HG03354 (cell line): ENCODE measurements at regions not wholly inside any gene's neighbourhood (a gene's known extent, or its start where the extent isn't known, plus 50 kb on each side); places are given as distances from the start of the nearest gene placed in this dataset.

Experiments used
- ATAC-seq: cut with Tn5 transposase; IDR thresholded peaks from one replicate; pipeline ENCODE4 v1.9.1; 2021; ENCODE audit warnings: mild to moderate bottlenecking; ENCODE audit not compliant: unreplicated experiment, poor library complexity, severe bottlenecking

DNA sequence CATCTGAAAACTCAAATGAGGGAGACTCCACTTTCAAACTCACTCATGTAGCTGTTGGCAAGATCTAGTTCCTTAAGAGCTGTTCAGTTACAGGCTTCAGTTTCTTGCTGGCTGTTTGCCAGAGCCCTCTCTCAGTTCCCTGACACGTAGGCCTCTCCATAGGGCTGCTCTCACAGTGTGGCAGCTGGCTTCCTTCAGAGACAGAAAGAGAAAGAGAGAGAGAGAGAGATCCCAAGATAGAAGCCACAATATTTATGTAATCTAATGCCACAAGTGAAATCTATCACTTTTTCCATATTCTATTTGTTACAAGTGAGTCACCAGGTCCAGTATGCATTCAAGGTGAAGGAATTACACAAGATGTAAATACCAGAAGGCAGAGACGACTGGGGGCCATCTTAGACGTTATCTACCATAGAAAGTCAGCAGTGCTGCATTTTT is 168.8 kb downstream of the RCN1 start:
- ATAC-seq: peak; percentile 85

DNA sequence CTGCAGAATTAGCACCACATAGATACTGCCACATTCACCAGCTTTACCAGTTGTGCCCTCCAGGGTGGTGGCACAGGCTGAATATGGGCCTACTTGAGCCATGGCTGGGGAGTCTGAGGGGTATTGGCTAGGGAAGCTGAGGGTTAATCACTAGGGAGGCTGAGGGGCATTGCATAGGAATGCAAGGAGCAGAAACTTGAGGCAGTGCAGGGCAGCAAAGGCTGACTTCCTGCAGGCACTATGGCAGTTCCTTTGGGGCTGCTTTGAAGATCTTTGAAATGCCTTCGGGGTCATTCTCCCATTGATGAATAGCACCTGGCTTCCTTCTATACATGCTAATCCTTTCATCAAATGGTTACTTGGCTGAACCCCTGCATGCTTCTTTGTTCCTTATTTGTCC is 171.5 kb downstream of the RCN1 start:
- ATAC-seq: no peak

DNA sequence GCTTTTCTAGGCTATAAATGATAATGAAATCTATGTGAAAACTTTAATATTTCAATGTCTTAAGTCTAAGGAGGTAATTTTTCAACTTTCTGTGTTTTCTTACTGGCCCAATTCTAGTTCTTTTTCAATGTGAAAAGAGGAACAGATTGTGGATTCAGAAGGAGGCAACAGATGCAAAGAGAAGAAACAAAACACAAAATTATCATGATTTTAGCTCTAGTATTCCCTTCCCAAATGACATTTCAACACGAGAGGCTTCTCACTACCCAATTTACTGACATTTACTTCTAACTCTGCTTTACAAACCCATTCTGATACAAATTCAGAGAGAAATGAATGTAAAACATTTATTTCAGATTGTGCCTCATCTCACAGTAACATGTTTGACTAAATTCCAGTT is 169.4 kb downstream of the WT1 start:
- no peak for ATAC-seq

DNA sequence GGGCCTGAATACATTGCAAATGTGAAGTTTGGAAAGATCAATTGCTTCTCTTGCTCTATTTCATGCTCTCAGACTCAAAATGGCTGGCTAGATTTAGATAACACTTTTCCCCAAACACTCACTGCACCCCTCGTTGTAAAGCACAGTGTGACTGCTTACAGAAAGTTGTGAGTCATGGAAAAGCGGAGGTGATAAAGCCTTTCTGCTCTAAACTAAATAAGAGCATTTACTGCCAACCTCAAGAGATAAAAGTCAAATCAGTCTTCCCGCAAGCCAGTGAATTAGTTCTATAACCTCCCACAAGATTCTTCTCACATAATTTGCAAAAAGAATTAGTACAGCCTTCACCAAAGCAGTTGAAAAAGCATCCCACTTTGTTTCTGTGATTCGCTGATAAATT is 168.7 kb downstream of the WT1 start:
- no peak for ATAC-seq

DNA sequence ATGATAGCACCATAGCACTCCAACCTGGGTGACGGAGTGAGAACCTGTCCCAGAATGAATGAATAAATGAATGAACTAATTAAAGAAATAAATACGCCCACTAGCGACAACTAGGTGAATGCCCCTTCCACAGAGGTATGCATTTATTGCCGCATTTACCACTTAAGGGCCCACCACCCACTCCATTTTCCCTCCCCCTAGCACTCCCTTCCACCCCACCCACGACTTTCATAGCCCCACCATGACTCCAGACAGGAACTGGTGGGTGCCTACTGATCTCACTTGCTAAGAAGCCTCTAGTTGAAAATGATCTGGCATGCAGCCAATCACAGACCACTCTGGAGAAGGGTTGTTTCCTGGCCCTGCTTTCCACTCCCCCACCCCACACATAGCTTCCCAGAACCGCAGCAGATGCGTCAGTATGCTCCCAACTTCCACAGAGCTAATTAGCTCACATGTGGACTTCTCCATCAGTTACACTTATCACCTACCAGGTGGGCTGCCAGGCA is 167.6 kb downstream of the WT1 start:
- ATAC-seq: no peak

DNA sequence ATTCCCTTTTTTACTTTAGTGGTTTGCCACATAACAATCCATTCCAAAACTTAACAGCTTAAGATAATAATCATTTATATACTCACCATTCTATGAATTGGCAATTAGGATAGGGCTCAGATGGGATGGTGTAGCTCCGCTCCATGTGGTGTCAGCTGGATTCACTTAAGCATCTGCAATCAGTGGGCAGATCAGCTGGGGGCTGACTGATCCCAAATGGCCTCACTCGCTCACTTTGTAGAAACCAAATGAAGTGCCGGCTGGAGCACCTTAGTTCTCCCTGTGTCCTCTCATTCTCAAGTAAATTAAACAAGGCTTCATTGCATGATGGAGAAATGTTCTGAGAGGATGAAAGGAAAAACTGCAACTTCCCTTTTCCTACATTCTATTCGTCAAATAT is 161.4 kb downstream of the WT1 start:
- no peak for ATAC-seq

DNA sequence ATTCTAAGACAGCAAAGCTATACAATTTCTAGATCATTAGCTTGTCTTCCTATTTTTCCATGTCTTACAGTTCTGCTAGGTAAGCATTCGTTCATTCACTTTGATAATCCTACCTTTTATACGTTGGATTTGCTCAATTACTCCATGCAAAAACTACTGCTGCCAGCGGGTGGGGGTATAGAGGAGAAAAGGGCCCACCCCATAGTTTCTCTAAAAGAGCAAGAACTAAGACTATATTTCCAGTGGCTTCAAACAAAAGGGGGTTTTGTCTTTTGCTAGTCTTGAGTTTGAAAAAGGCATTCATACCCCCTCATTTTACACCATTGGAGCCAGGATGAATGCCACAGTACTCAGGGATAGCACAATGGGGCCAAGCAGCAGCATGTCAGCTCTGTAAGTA is 155.7 kb downstream of the WT1 start:
- ATAC-seq: no peak

DNA sequence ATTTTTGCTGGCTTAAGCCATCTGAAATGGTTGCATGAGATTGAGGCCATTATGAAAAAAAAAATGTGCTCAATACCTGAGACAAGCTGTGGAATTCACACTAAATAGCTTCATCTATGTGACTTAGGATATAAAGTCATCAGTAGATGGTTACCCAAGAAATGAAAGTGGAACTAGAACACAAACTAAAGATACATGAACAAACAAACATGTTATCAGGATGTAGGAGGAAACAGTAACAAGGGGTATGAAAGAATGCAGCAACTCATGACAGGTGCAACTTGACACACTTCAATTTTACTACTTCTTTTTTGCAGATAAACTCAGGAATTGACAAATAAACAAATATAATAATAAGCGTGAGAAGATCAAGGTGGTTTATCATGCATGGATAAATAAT is 155.0 kb downstream of the WT1 start:
- no peak for ATAC-seq

DNA sequence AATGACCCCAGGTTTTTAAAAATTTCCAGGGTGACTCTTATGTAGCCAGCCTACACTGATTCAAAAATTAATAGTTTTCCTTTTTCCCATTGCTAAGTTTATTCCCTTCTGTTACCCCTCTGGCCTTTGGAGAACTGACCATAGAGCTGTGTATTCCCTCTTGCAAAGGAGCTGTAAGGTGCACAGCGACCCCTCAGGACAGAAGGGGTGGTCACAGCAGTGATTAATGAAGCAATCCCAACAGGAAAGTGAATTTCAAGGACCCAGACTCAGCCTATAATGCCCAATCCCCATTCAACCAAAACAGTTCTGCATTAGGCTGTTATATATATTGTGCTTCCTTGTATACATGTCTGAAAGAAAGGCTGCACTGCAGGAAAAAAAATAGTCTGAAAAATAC is 147.1 kb downstream of the WT1 start:
- no peak for ATAC-seq

DNA sequence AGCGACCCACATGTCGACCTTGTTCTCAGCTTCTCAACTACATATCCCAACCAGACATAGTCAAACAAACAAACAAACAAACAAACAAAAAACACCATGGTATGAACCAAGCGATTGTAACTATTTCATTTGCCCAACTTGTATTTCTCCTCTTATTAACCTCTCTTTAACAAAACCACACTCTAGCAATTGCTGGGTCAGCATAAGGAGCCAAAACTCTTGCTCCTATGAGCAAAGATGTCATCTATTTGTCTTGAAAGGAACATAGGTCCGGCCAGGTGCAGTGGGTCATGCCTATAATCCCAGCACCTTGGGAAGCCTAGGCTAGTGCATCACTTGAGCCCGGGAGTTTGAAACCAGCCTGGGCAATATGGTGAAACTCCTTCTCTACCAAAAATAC is 145.6 kb downstream of the WT1 start:
- no peak for ATAC-seq

DNA sequence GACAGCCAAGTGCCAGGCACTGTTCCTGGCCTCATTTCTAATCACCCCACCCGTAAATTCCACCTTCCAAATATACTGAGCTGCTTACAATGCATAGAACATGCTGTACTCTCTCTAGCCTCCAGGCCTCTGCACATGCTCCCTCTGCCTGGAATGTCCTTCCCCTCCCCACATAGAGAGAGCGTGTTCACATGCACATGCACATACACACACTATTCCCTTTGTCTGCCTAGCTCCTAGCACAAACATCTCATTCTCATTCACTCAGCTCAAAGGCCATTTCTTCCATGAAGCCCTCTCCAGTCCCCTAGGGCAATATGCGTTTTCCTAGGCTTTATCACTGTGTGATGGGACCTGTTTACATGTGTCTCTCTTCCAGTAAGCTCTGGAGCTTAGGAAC is 144.6 kb downstream of the WT1 start:
- no peak for ATAC-seq

DNA sequence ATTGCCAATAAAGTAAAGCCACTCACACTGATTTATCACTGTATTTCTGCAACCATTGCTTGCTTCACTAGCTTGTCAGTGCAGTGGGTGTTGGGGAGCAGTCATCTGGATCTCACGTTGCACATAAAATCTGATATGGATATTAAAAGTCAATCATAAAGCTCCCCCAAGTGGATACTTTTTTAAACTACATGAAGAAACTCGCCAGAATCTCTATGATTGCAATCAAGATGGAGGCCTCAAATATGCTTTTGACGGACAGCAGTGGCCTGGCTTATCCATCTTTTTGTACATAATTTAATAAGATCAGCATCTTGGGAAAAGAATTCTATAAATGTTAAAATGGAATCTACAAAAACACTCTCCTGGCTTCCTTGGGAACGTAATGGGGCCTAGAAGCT is 137.7 kb downstream of the WT1 start:
- ATAC-seq: no peak

DNA sequence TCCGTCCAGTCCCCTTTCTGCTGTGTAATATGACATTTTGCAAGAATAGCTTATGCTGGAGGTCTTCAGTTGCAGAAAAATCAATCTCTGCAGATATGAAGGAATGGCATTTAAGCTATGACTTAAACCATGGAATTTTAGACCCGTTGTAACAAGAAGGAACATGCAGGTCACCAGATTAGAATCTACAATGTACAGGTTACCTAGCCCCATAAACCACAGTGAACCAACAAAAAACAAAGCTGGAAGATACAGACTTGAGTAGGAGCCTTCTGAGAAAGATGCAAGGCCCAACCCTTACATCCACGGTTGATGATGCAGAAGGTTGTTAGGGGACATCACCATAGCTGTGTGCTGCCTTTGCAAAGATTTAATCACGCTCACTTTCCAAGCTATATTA is 132.5 kb downstream of the WT1 start:
- no peak for ATAC-seq

DNA sequence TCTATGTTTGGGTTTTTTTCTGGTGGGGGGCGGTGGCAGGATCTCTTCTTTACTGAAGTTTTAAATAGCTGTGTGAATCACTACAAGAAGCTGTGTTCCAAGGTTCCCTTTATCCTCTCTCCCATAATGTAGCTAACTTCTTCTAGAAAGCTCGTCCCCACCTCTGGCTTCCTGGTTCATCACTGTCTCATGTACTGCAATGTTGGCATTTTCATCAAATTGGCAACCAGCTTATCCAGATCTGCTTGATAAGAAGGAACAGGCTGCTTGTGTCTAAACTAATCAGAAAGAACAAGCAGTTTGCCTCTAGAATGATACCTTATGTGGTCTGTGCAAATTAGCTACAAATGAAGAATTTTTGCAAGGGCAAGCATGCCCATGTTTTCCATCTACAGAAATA is 130.8 kb downstream of the WT1 start:
- no peak for ATAC-seq

DNA sequence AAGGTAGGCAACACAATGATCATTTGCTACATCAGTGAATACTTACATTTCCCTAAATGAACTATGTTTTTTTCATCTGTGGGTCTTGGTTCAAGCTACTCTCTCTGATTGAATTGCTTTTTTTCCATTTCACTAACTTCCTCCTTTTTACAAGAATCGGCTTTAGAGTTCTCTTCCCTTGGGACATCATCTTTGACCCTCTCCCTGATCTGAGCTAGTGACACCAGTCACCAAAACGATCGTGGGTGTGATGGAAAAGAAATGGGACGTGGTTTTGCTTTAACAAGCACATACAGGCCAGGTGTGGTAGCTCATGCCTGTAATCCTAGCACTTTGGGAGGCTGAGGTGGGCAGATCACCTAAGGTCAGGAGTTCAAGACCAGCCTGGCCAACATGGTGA is 129.9 kb downstream of the WT1 start:
- no peak for ATAC-seq

DNA sequence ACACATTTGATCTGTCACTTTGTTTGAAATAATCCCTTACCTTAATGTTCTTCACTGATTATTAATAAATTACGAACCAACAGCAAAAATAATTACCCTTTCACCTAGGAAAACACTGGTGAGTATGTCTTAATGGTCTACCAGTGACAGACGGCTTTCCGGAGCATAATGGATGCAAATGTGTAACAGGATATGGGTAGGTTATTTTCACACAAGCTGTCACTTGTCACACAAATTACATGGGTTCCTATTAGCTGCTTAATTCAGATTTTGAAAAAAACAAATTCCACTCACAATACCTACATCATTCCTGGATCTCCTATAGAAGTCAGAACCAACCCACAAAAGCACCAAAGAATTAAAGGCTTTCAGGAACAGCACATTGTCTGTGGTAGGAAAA is 127.9 kb downstream of the WT1 start:
- ATAC-seq: no peak

DNA sequence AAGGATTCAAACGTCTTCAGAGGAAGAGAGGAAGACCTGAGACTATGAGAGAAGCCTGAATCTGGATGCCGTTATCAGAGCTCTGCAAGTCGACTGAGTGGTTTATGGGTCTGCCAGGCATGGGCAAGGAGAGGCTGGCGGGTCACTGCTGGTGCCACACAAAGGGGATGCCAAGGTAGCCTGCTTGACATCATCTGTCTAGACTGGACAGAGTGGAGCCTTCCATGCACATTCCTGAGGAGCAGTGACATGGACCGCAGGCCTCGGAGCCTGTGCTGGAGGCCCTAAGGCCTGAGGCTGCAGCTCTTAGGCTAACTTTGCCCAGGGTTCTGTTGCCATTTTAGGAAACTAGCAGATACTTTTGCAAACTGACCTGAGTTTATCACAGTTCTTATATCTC is 127.4 kb downstream of the WT1 start:
- ATAC-seq: no peak

DNA sequence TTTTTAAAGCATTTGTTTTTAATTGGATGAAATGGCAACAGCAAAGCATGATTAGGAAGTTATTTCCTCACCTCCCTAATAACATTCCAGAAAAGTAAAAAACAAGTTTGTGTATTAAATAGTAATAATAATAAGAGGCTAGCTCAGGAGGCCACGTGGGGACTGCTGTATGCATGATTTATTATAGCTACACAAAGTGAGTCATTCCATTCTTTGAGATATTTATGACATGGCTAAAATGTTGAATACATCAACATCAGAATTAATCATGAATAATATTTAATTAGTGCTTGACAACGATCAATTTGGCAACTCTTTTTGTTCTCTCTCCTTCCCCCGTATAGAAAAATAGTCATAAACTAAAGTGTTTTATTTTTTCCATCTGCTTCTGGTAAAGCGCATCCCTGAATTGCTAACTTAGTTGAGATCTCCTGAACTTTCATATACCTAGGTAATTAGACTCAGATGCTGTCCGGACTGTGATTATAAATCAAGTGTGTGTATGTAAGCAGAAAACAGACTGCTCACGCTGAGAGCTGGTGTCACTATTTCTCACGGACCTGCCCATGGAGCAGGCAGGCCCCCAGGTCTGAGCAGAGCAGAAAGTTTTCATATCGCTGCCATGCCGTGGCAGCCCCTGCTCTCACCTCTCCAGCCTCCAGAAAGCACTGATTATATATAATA is 125.7 kb downstream of the WT1 start:
- ATAC-seq: no peak

DNA sequence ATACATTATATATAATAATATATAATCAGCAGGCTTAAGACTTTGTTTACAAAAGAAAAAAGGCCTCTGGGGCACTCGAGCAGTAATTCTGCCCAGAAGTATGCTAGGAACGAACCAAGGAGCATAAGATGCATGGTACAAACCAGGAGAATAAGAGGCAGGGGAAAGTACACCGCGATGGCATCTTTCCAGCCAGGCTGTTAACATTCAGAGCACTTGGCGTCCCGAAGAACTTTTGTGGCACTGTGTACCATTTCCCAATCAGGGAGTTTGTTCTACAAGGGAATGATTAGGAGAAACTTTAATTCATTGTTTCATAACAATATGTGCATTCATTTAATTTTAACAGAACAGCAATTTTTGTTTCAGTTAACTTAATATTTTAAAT is 125.1 kb downstream of the WT1 start:
- no peak for ATAC-seq

DNA sequence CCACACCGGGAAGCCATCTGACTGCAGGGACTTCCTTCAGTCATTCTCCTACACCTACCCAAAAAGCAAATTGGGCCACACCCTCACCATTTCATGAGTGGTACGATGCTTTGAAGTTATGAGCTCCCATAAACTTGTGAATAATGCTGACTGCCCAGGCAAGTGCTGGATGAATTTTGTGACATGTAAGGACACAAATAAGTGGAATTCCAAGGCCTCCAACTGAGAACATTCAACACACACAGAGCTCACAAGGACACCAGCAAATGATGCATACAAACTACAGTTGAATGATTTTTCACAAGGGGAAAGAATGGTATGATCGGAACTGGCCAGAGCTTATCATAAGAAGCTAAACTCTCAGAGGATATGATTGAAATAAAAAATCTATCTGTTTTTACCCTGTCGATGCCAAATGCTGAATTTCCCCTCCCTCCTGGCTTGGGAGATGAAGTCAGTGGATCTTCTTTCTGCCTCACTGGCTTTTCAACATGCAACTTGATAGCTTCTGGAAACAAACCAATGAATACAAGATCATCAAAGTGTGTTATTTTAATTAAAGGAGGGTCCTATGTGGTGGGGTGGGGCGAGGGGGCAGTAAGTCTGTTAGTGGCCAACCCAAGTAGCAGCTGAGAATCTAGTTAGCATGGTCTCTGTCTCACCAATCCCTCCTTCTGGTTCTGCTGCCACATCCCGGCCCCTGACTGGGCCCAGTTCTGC is 123.8 kb downstream of the WT1 start:
- no peak for ATAC-seq

DNA sequence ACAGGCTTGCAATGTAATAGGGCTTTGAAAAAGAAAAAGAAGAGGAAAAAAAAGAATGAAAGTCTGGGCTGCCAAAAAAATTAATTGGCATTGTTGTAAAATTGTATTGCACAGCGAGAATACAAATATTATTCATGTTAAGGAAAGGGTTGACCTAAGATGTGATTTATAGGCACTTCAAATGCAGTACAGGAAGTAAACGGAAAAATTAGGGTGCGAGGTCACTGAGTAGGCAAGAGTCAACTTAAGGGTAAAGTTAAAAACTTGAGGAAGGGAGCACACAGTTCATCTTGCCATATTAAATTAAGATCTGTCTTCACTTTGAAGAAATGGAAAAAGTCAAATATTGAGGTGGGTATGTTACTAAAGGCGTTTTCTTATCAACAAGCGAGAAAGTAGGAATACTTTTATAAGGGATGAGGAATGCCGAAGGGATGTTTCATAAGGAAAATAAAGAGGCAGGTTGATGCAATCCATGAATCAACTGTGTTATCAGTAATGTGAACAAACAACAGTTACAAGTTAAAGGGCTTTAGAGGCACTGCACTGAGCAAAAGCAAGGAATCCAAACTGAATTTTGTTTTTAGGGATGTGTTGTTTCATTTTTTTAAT is 123.0 kb downstream of the WT1 start:
- no peak for ATAC-seq
